NCI-H774 (cell line): ENCODE measurements at regions not wholly inside any gene's neighbourhood (a gene's known extent, or its start where the extent isn't known, plus 50 kb on each side); places are given as distances from the start of the nearest gene placed in this dataset.

Source experiments
- DNase-seq: peaks from one replicate; lab custom pipeline; 2025; lab: John Stamatoyannopoulos, UW

DNA sequence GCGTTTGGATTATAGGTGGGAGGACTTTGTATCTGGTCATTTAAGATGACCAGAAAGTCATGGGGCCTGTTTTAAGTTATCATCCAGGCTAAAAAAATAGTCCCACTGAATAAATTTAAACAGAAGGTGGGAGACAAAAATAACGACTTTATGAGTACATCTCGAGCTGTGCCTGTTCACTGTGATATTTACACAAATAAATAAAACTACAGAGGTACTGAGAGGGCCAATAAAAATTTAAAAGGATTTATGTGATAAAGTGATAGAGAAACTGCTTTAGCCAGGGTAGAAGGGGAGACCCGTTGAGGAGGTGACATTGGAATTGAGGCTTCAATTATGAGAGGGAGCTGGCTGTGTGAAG lies 53.4 kb upstream of the PMEPA1 start:
- no peak for DNase-seq

DNA sequence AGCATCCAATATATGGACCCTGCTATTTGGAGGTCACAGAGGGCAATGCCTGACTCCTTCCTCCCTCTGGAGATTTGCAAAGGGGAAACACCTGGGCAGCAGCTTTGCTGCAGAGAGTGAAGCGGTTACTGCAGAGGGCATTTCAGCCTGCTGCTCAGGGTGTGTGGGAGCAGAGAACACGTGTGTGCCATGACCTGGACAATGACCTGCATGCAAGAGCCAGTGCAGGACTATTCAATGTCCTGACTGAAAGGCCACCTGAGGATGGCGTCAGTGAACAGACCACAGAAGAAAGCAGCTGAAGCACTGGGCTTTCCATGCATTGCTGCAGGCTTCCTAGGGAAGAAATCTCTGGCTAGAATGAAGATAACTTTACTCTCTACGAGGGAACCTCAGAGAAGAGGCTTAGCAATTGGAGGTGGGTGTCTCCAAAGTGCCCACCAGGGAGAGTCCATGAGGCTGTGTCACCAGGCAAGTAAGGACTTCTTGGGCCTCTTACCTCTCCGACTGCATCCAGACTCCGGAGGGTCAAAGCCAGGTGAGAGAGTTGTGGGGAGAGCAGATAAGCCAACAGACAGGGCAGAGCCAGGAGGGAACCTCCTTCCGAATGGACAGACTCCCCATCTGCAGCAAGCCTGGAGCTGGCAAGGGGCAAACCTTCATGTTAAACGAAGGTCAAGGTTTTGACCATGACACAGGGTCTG lies 52.9 kb upstream of the PMEPA1 start:
- no peak for DNase-seq

DNA sequence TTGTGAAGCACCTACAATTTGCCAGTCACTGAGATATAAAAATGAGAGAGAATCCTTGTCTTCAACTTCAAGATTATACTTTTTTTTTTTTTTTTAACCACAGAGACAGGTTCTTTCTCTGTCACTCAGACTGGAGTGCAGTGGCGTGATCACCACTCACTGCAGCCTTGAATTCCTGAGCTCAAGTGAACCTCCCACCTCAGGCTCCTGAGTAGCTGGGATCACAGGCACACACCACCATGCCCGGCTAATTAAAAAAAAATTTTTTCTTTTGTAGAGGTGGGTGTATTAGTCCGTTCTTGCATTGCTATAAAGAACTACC lies 51.6 kb upstream of the PMEPA1 start:
- no peak for DNase-seq

DNA sequence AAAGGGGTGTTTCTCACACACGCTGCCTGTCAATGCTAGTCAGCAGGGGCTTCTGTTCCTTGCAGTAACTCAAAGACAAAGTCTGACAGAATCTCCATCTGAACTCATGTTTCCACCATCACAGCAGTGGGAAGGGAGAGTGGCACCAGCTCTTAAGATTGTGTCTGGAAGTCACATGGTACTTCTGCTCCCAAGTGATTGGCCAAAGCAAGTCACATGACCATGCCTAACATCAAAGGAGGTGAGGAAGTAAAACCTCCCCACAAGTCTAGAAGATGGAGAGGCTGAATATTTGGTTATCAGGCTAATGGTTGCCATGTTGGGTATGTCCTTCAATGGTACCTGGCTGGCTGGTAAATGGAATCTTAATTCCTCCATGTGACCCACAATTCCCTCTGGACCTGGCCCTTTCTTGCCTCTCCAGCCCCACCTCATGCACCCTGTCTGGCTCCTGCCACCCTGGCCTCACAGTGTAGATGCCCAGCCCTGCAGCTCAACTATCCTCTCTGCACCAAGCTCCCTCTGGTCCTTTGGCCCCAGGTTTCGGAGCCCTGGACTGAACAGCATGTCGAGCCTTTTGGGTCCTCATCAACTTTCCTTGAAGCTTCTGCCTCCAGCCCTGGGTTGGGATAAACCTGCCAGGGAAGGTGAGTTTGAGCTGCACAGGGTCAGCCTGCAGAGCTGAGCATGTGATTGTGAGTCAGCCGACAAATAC lies 51.0 kb upstream of the PMEPA1 start:
- DNase-seq, result no peak

DNA sequence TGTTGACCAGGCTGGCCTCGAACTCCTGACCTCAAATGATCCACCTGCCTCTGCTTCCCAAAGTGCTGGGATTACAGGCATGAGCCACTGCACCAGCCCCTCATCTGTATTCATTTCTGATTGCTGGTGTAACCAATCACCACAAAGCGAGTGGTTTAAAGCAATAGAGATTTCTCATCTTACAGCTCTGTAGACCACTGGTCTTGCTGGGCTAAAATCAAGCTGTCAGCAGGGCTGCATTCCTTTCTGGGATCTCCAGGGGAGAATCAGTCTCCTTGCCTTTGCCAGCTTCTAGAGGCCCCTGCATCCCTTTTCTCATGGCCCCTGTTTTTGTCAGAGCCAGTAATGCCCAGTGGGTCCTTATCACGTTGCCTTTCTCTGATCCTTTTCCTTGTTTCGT lies 49.9 kb upstream of the PMEPA1 start:
- DNase-seq, result no peak
